Body of pancreas (tissue), 4 donors: ENCODE measurements at regions not wholly inside any gene's neighbourhood (a gene's known extent, or its start where the extent isn't known, plus 50 kb on each side); places are given as distances from the start of the nearest gene placed in this dataset.

Source experiments
- CTCF ChIP-seq, 7 experiments: fragments of 450-650 bp in 4 of 7; fragments of 200-600 bp in 3 of 7; sonication (generic) in 3 of 7; IDR thresholded peaks; one replicate each; pipeline ENCODE4 v1.5.1; 2016 to 2019; ENCODE audit warnings: antibody characterized with exemption in 7 of 7
- POLR2A ChIP-seq, 3 donors: fragments of 450-650 bp; IDR thresholded peaks; one replicate each; pipeline ENCODE4 v1.6.1; 2016; ENCODE audit warnings: antibody characterized with exemption in 3 of 3, mild to moderate bottlenecking in 2 of 3

- no peak for TF ChIP-seq CTCF (IDR thresholded peaks at IDR 0.05)
- TF ChIP-seq POLR2A (IDR thresholded peaks at IDR 0.05) = no peak
Measured at GRCh38 chr9:82354279-82354659, 365.7 kb downstream of the SPATA31D1 start.
